Breast epithelium (tissue), 4 donors: ENCODE measurements at regions not wholly inside any gene's neighbourhood (a gene's known extent, or its start where the extent isn't known, plus 50 kb on each side); places are given as distances from the start of the nearest gene placed in this dataset.

Experiments
- DNase-seq, 2 donors: peaks; one replicate each; pipeline ENCODE4 v3.0.0-alpha.2; 2019; ENCODE audit warnings: low spot score in 2 of 2
- H3K27ac ChIP-seq, 2 donors: fragments of 200-600 bp; sonication (generic) in 1 of 2; one replicate each; pipeline ENCODE4 v1.5.1; 2016 to 2019; ENCODE audit warnings: mild to moderate bottlenecking in 1 of 2
- H3K27me3 ChIP-seq, 2 donors: fragments of 200-600 bp; sonication (generic) in 1 of 2; one replicate each; pipeline versions ENCODE4 v1.5.1 to v1.6.0; 2017 to 2019; ENCODE audit warnings: control low read depth in 1 of 2, mild to moderate bottlenecking in 1 of 2
- H3K36me3 ChIP-seq: fragments of 200-600 bp; one replicate; pipeline ENCODE4 v1.5.1; 2019
- H3K4me1 ChIP-seq, 2 donors: fragments of 200-600 bp; sonication (generic); one replicate each; pipeline ENCODE4 v1.5.1; 2016 to 2019; ENCODE audit warnings: control low read depth in 1 of 2
- H3K4me3 ChIP-seq, 3 donors: fragments of 200-600 bp; sonication (generic); 1 replicate in 2 of 3; 2 replicates in 1 of 3; pipeline ENCODE4 v1.5.1; 2016 to 2019; ENCODE audit warnings: mild to moderate bottlenecking in 3 of 3, moderate library complexity in 2 of 3
- H3K9me3 ChIP-seq, 2 donors: fragments of 200-600 bp; sonication (generic) in 1 of 2; one replicate each; pipeline ENCODE4 v1.5.1; 2016 to 2019; ENCODE audit warnings: control low read depth in 1 of 2
- CTCF ChIP-seq, 3 donors: fragments of 450-650 bp; IDR thresholded peaks; one replicate each; pipeline ENCODE4 v1.5.1; 2016 to 2017; ENCODE audit warnings: antibody characterized with exemption in 3 of 3, mild to moderate bottlenecking in 3 of 3, moderate library complexity in 3 of 3
- POLR2A ChIP-seq: fragments of 450-650 bp; IDR thresholded peaks from one replicate; pipeline ENCODE4 v1.6.1; 2016; ENCODE audit warnings: antibody characterized with exemption, mild to moderate bottlenecking, moderate library complexity
- POLR2AphosphoS5 ChIP-seq, 3 donors: sonication (generic); formaldehyde crosslinking; IDR thresholded peaks; one replicate each; pipeline ENCODE4 v1.6.1; 2017; ENCODE audit warnings: antibody characterized with exemption in 3 of 3
- intact Hi-C: fragments of 100-400 bp; cut with DNase I; formaldehyde crosslinking; loops from one replicate; pipeline ENCODE4 v1.15.1; 2023; ENCODE audit warnings: low total_unique reads

- intact Hi-C loops = no loop called here
- no peaks in the 10 kb centered on the region for H3K4me1 ChIP-seq
- TF ChIP-seq CTCF (IDR thresholded peaks at IDR 0.05) (no peak), POLR2AphosphoS5 (IDR thresholded peaks at IDR 0.05) (no peak), POLR2A (no peak)
- no peaks in the 10 kb centered on the region for H3K27me3 ChIP-seq
- DNase-seq = no peak
- no peaks in the 10 kb centered on the region for H3K36me3 ChIP-seq
- no peak overlapping the region for H3K4me3 ChIP-seq
- H3K9me3 ChIP-seq = peaks cover 0 to 3% of the 10 kb centered on the region in 2 donors
- H3K27ac ChIP-seq = no peak overlapping the region
These were observed 85.4 kb upstream of the HCRTR2 start for GRCh38 chr6:55088902-55089301.

GRCh38 chr6:55089325-55089724 is 85.0 kb upstream of the HCRTR2 start:
- H3K4me1 ChIP-seq = no peaks in the 10 kb centered on the region
- H3K36me3 ChIP-seq = no peaks in the 10 kb centered on the region
- no peak overlapping the region for H3K4me3 ChIP-seq
- H3K27me3 ChIP-seq = no peaks in the 10 kb centered on the region
- DNase-seq = no peak
- no peak overlapping the region for H3K27ac ChIP-seq
- intact Hi-C loops = no loop called here
- peaks cover 0 to 3% of the 10 kb centered on the region in 2 donors for H3K9me3 ChIP-seq
- TF ChIP-seq CTCF (IDR thresholded peaks at IDR 0.05) (no peak), POLR2A (no peak), POLR2AphosphoS5 (IDR thresholded peaks at IDR 0.05) (no peak)

GRCh38 chr6:55100686-55101085 is 73.6 kb upstream of the HCRTR2 start:
- no peaks in the 10 kb centered on the region for H3K27me3 ChIP-seq
- no peak for DNase-seq
- H3K9me3 ChIP-seq = no peaks in the 10 kb centered on the region
- intact Hi-C loops = no loop called here
- H3K4me3 ChIP-seq = no peak overlapping the region
- no peak overlapping the region for H3K27ac ChIP-seq
- H3K4me1 ChIP-seq = no peaks in the 10 kb centered on the region
- no peaks in the 10 kb centered on the region for H3K36me3 ChIP-seq
- TF ChIP-seq POLR2AphosphoS5 (IDR thresholded peaks at IDR 0.05) (no peak), POLR2A (no peak), CTCF (IDR thresholded peaks at IDR 0.05) (no peak)

- H3K9me3 ChIP-seq = no peaks in the 10 kb centered on the region
- H3K4me1 ChIP-seq = no peaks in the 10 kb centered on the region
- H3K36me3 ChIP-seq = no peaks in the 10 kb centered on the region
- intact Hi-C loops = no loop called here
- no peaks in the 10 kb centered on the region for H3K27me3 ChIP-seq
- TF ChIP-seq POLR2AphosphoS5 (IDR thresholded peaks at IDR 0.05) = no peak
- TF ChIP-seq CTCF (IDR thresholded peaks at IDR 0.05) = no peak
- no peak for TF ChIP-seq POLR2A
- H3K4me3 ChIP-seq = no peak overlapping the region
- no peak overlapping the region for H3K27ac ChIP-seq
- no peak for DNase-seq
These were observed 73.2 kb upstream of the HCRTR2 start for GRCh38 chr6:55101157-55101556.

GRCh38 chr6:55108134-55109130 is 65.9 kb upstream of the HCRTR2 start:
- Histone ChIP-seq H3K27ac (no peak overlapping the region), H3K27me3 (no peaks in the 10 kb centered on the region), H3K4me1 (no peaks in the 10 kb centered on the region), H3K4me3 (no peak overlapping the region), H3K36me3 (no peaks in the 10 kb centered on the region), H3K9me3 (peaks cover 0 to 4% of the 10 kb centered on the region in 2 donors)
- no peak for DNase-seq
- TF ChIP-seq CTCF (IDR thresholded peaks at IDR 0.05) = no peak
- intact Hi-C loops = loop anchor here (2.0 kb wide), 1 partner anchor 72 kb away; no protein-coding TSS in a partner anchor
